DND-41 (cell line): ENCODE measurements at regions not wholly inside any gene's neighbourhood (a gene's known extent, or its start where the extent isn't known, plus 50 kb on each side); places are given as distances from the start of the nearest gene placed in this dataset.

Source experiments
- EZH2 ChIP-seq: IDR thresholded peaks from 3 replicates; pipeline ENCODE4 v1.6.1; 2012; ENCODE audit warnings: borderline replicate concordance, low read depth, mild to moderate bottlenecking, moderate library complexity, low read length, inconsistent platforms; ENCODE audit not compliant: severe bottlenecking
- TF ChIP-seq, protein P1 (sequence below): IDR thresholded peaks from 2 replicates; pipeline ENCODE4 v1.5.1; 2012; ENCODE audit warnings: borderline replicate concordance, low read length, moderate library complexity, mild to moderate bottlenecking; ENCODE audit not compliant: poor library complexity, severe bottlenecking; ENCODE audit errors: extremely low read depth

DNA sequence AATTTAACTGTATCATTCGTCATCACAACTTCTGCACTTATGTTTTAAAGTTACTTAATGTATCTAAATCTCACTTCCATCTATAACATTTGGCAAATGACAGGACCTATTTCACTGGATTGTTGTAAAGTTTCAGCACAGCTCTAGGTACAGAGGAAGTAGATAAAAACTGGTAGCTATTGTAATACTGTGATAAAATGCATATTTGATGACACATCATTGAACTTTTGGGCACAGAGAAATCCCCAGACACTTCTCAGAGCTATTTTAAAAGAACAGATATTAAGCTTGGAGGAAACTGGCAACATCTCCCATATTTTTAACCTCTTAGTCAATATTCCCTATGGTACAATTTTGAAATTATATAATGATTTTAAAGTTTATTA is 138.7 kb downstream of the RFPL4B start:
- TF ChIP-seq, protein P1, sequence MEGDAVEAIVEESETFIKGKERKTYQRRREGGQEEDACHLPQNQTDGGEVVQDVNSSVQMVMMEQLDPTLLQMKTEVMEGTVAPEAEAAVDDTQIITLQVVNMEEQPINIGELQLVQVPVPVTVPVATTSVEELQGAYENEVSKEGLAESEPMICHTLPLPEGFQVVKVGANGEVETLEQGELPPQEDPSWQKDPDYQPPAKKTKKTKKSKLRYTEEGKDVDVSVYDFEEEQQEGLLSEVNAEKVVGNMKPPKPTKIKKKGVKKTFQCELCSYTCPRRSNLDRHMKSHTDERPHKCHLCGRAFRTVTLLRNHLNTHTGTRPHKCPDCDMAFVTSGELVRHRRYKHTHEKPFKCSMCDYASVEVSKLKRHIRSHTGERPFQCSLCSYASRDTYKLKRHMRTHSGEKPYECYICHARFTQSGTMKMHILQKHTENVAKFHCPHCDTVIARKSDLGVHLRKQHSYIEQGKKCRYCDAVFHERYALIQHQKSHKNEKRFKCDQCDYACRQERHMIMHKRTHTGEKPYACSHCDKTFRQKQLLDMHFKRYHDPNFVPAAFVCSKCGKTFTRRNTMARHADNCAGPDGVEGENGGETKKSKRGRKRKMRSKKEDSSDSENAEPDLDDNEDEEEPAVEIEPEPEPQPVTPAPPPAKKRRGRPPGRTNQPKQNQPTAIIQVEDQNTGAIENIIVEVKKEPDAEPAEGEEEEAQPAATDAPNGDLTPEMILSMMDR: no peak
- no peak for TF ChIP-seq EZH2
